SK-N-SH (cell line): ENCODE measurements at regions not wholly inside any gene's neighbourhood (a gene's known extent, or its start where the extent isn't known, plus 50 kb on each side); places are given as distances from the start of the nearest gene placed in this dataset.

ENCODE experiments used
- CTCF ChIA-PET: fragments of 300-600, 350-600 bp; formaldehyde crosslinking; extraction: SDS; loops from one replicate; lab custom pipeline; 2021; lab: Yijun Ruan, JAX
- POLR2A ChIA-PET: fragments of 350-600 bp; sonication (Branson Sonifier 250); formaldehyde crosslinking; extraction: SDS; loops from one replicate; lab custom pipeline; 2020; ENCODE audit warnings: antibody characterized with exemption, inconsistent platforms; lab: Yijun Ruan, JAX
- DNase-seq: peaks from one replicate; pipeline ENCODE4 v3.0.0; 2012
- H2AFZ ChIP-seq: fragments of 200-600 bp; sonication (generic); 2 replicates; pipeline ENCODE4 v1.8.1; 2016; ENCODE audit warnings: antibody characterized with exemption, mild to moderate bottlenecking, low read depth
- H3F3A ChIP-seq: fragments of 200-600 bp; sonication (generic); replicated peaks from 2 replicates; pipeline ENCODE3; 2016; ENCODE audit warnings: antibody characterized with exemption, mild to moderate bottlenecking; ENCODE audit not compliant: insufficient read depth
- H3K27ac ChIP-seq, 2 experiments: fragments of 200-500 bp in 1 of 2; fragments of 200-600 bp in 1 of 2; sonication (Bioruptor generic) in 1 of 2; sonication (generic), shearing (Covaris generic) in 1 of 2; 2 replicates each; pipeline versions ENCODE4 v1.5.1 to v1.6.1; 2014 to 2016; ENCODE audit warnings: low read depth in 2 of 2, inconsistent platforms in 1 of 2, low read length in 1 of 2, mild to moderate bottlenecking in 1 of 2, mixed read lengths in 1 of 2
- H3K27me3 ChIP-seq: fragments of 200-600 bp; sonication (generic), shearing (Covaris generic); 2 replicates; pipeline ENCODE4 v1.6.1; 2016; ENCODE audit warnings: mixed run types; ENCODE audit not compliant: insufficient read depth
- H3K36me3 ChIP-seq, 2 experiments: fragments of 200-500 bp in 1 of 2; fragments of 200-600 bp in 1 of 2; sonication (Bioruptor generic) in 1 of 2; sonication (generic) in 1 of 2; replicated peaks in 1 of 2; 2 replicates each; pipeline versions ENCODE3 to v1.5.1; 2014 to 2016; ENCODE audit warnings: low read length in 1 of 2, mild to moderate bottlenecking in 1 of 2; ENCODE audit not compliant: insufficient read depth in 2 of 2, control insufficient read depth in 1 of 2
- H3K4me1 ChIP-seq, 2 experiments: fragments of 200-500 bp in 1 of 2; fragments of 200-600 bp in 1 of 2; sonication (Bioruptor generic) in 1 of 2; sonication (generic), shearing (Covaris generic) in 1 of 2; 2 replicates each; pipeline versions ENCODE4 v1.5.1 to v1.6.1; 2014 to 2016; ENCODE audit warnings: low read depth in 1 of 2, low read length in 1 of 2, mixed run types in 1 of 2; ENCODE audit not compliant: insufficient read depth in 2 of 2, control insufficient read depth in 1 of 2
- H3K4me2 ChIP-seq: fragments of 200-600 bp; sonication (generic), shearing (Covaris generic); 2 replicates; pipeline ENCODE4 v1.6.1; 2017; ENCODE audit warnings: mixed run types
- H3K4me3 ChIP-seq, 2 experiments: fragments of 200-500 bp in 1 of 2; fragments of 200-600 bp in 1 of 2; sonication (Bioruptor generic) in 1 of 2; sonication (generic), shearing (Covaris generic) in 1 of 2; 2 replicates each; pipeline versions ENCODE4 v1.5.1 to v1.8.1; 2014 to 2016; ENCODE audit warnings: low read depth in 2 of 2, inconsistent platforms in 1 of 2, low read length in 1 of 2, mild to moderate bottlenecking in 1 of 2, mixed read lengths in 1 of 2, moderate library complexity in 1 of 2
- H3K79me2 ChIP-seq: fragments of 200-600 bp; sonication (generic); 2 replicates; pipeline ENCODE4 v1.8.1; 2017; ENCODE audit warnings: mild to moderate bottlenecking; ENCODE audit not compliant: insufficient read depth
- H3K9ac ChIP-seq: fragments of 200-600 bp; sonication (generic); 2 replicates; pipeline ENCODE4 v1.6.1; 2017; ENCODE audit warnings: mixed run types
- H3K9me2 ChIP-seq: fragments of 200-600 bp; sonication (generic); 2 replicates; pipeline ENCODE4 v1.6.1; 2017; ENCODE audit warnings: mixed run types
- H3K9me3 ChIP-seq: fragments of 200-600 bp; sonication (generic); 2 replicates; pipeline ENCODE4 v1.6.1; 2017; ENCODE audit warnings: mixed run types, mild to moderate bottlenecking, moderate library complexity
- H4K20me1 ChIP-seq: fragments of 200-600 bp; sonication (generic); 2 replicates; pipeline ENCODE4 v1.6.1; 2017; ENCODE audit warnings: mild to moderate bottlenecking, mixed run types; ENCODE audit not compliant: insufficient read depth
- ELF1 ChIP-seq: IDR thresholded peaks from 2 replicates; pipeline ENCODE4 v1.4.0; 2012
- EP300 ChIP-seq, 2 experiments: IDR thresholded peaks; 2 replicates each; pipeline versions ENCODE4 v1.4.0 to v1.6.1; 2012; ENCODE audit warnings: borderline replicate concordance in 1 of 2, low read depth in 1 of 2, low read length in 1 of 2
- FOSL2 ChIP-seq: IDR thresholded peaks from 2 replicates; pipeline ENCODE4 v1.4.0; 2012; ENCODE audit warnings: low read depth, mild to moderate bottlenecking, moderate library complexity, borderline replicate concordance
- FOXM1 ChIP-seq: IDR thresholded peaks from 2 replicates; pipeline ENCODE4 v1.4.0; 2012; ENCODE audit warnings: low read depth, mild to moderate bottlenecking
- JUND ChIP-seq: IDR thresholded peaks from 2 replicates; pipeline ENCODE4 v1.4.0; 2012
- MEF2A ChIP-seq: IDR thresholded peaks from 2 replicates; pipeline ENCODE4 v1.4.0; 2012; ENCODE audit warnings: low read depth, borderline replicate concordance
- MXI1 ChIP-seq: IDR thresholded peaks from 2 replicates; pipeline ENCODE4 v1.6.1; 2012; ENCODE audit warnings: mild to moderate bottlenecking, low read depth, low read length, improper control_type of control experiment
- NFIC ChIP-seq: IDR thresholded peaks from 2 replicates; pipeline ENCODE4 v1.4.0; 2012; ENCODE audit warnings: borderline replicate concordance
- RXRA ChIP-seq: IDR thresholded peaks from 2 replicates; pipeline ENCODE4 v1.4.0; 2012; ENCODE audit warnings: low read depth, mild to moderate bottlenecking, borderline replicate concordance
- TCF12 ChIP-seq: IDR thresholded peaks from 2 replicates; pipeline ENCODE4 v1.4.0; 2012
- TEAD4 ChIP-seq: IDR thresholded peaks from 2 replicates; pipeline ENCODE4 v1.4.0; 2012; ENCODE audit warnings: mild to moderate bottlenecking, borderline replicate concordance; ENCODE audit not compliant: insufficient read depth
- WGBS: methylation state at CpG from one replicate; pipeline ENCODE4 v1.1.6; 2017; ENCODE audit warnings: low lambda C conversion rate; 5-methylcytosine and 5-hydroxymethylcytosine counted together
- TF ChIP-seq, protein P1 (sequence below): IDR thresholded peaks from 2 replicates; pipeline ENCODE4; 2012
- TF ChIP-seq, protein P2 (sequence below): IDR thresholded peaks from 2 replicates; pipeline ENCODE4 v1.4.0; 2012; ENCODE audit warnings: low read depth, borderline replicate concordance

DNA sequence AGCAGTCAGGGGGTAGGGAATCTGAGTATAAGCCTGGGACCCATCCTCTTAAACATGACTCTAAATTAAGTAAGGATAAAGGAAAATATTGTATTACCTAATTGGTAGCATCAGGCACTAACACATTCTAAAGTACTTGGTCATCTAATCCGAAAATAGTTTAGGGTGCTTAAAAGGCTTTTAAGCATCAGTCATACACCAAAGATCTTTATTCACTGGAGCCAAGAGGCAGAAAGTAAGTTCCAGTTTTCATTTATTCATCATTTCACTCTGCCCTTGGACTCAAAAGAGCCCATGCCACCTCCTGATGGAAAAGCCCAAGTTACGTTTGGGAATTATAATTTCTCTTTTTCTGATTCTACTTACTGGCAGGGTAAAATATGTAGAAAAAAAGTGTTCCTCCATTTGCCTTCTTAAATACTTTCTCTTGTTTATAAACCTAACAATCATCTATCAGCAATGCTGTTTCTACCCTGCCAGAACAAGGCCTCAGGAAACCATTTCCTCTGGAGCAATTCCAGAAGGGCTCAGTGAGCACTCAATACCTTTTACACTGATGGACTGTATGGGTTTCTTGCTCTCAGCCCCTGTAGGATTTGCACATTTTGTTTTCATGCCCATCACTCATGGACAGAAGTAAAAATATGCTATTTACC, 120.1 kb upstream of the SLC5A12 start:
- Histone ChIP-seq H3K9me2 (no peaks in the 10 kb centered on the region), H3K36me3 (no peaks in the 10 kb centered on the region), H2AFZ (peak overlapping the region; percentile 51; the same call in 1 of the 2 replicates), H3K79me2 (no peaks in the 10 kb centered on the region), H3K27me3 (no peaks in the 10 kb centered on the region), H3K27ac (peak overlapping the region; percentile 78 to 81), H4K20me1 (no peaks in the 10 kb centered on the region), H3K4me2 (peak overlapping the region; percentile 48), H3K9me3 (no peaks in the 10 kb centered on the region), H3K4me1 (peaks cover 13 to 46% of the 10 kb centered on the region in 2 experiments), H3K4me3 (no peak overlapping the region), H3K9ac (peak overlapping the region; percentile 50), H3F3A (peaks cover 21% of the 10 kb centered on the region)
- TF ChIP-seq JUND (peak; percentile 34; the same call in 1 of the 2 replicates), FOXM1 (peak; percentile 67; the same call in 1 of the 2 replicates), NFIC (peak; percentile 37), TCF12 (no peak; the same call in 1 of the 2 replicates), EP300 (IDR thresholded peaks at IDR 0.05; ENCODE audit: borderline replicate concordance in 1 of 2, low read depth in 1 of 2, low read length in 1 of 2) (peak in 1 of 2 experiments; percentile 44; a peak in 2 of 4 replicates), MEF2A (peak; percentile 72; the same call in 1 of the 2 replicates), TEAD4 (0 out of 2 replicates have a peak, but pooled peaks have one; percentile 16), FOSL2 (peak; percentile 38; the same call in 1 of the 2 replicates)
- TF ChIP-seq, protein P1, sequence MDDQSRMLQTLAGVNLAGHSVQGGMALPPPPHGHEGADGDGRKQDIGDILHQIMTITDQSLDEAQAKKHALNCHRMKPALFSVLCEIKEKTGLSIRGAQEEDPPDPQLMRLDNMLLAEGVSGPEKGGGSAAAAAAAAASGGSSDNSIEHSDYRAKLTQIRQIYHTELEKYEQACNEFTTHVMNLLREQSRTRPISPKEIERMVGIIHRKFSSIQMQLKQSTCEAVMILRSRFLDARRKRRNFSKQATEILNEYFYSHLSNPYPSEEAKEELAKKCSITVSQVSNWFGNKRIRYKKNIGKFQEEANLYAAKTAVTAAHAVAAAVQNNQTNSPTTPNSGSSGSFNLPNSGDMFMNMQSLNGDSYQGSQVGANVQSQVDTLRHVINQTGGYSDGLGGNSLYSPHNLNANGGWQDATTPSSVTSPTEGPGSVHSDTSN: no peak
- POLR2A ChIA-PET: no interaction called here
- DNase-seq: no peak
- CTCF ChIA-PET: no interaction called here
- WGBS: 9% methylated on average over 2 of the region's 2 CpGs

DNA sequence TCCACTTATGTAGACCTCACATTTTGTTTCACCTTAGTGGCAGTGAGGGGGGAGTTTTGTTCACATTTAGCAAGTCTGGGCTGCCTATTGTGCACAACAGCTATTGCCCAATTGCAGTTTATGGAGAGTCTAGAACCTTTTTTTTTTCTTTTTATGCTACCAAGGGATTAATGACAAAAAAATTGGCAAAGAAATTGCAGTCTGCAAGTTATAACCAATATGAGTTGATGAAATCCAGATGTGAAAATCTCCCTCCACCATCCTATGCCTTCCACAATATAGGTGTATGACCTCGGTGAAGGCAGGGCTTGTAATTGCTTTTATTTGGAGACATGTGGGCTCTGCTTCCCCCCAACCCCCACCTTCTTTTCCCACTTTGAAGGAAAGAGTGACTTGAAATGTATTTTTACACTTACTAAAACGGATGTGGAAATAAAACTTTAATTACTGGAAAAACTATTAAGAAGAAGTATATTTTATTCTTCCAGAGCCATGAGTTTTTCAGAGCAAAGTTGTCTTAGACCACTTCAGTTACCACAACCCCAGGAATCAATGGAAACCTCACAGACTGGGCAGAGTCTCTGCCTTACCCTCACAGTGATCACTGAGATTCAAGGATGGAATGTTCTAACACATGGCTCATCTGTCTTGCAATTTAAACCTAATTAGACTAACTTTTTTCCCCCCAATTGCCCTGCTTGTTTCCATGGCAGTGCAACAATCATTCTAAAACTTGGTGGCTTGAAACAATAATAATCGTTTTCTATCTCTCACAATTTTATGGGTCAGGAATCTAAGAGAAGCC, 120.8 kb upstream of the SLC5A12 start:
- H3K4me3 ChIP-seq: no peak overlapping the region
- peak overlapping the region; percentile 50 for H3K9ac ChIP-seq
- DNase-seq: no peak
- POLR2A ChIA-PET: no interaction called here
- 49% methylated on average over 3 of the region's 3 CpGs for whole genome bisulfite sequencing
- no peaks in the 10 kb centered on the region for H3K9me3 ChIP-seq
- peak overlapping the region; percentile 78 to 81 for H3K27ac ChIP-seq
- no peaks in the 10 kb centered on the region for H3K27me3 ChIP-seq
- H3K36me3 ChIP-seq: no peaks in the 10 kb centered on the region
- H3K4me1 ChIP-seq: peaks cover 13 to 46% of the 10 kb centered on the region in 2 experiments
- no peak for TF ChIP-seq RXRA
- TF ChIP-seq FOSL2: no peak
- TF ChIP-seq MXI1: no peak
- TF ChIP-seq TCF12: peak; percentile 84
- TF ChIP-seq, protein P2, sequence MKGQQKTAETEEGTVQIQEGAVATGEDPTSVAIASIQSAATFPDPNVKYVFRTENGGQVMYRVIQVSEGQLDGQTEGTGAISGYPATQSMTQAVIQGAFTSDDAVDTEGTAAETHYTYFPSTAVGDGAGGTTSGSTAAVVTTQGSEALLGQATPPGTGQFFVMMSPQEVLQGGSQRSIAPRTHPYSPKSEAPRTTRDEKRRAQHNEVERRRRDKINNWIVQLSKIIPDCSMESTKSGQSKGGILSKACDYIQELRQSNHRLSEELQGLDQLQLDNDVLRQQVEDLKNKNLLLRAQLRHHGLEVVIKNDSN: no peak
- no peak for TF ChIP-seq ELF1
- peak overlapping the region; percentile 48 for H3K4me2 ChIP-seq
- no peaks in the 10 kb centered on the region for H4K20me1 ChIP-seq
- H2AFZ ChIP-seq: peak overlapping the region; percentile 13; the same call in 1 of the 2 replicates
- H3F3A ChIP-seq: peaks cover 20% of the 10 kb centered on the region
- no peaks in the 10 kb centered on the region for H3K79me2 ChIP-seq
- no peaks in the 10 kb centered on the region for H3K9me2 ChIP-seq
- CTCF ChIA-PET: no interaction called here
